Hematopoietic multipotent progenitor cell treated with erythropoietin and hydrocortisone succinate and interleukin-3 and kit ligand, for 6 days (in vitro differentiated cells): ENCODE measurements at regions not wholly inside any gene's neighbourhood (a gene's known extent, or its start where the extent isn't known, plus 50 kb on each side); places are given as distances from the start of the nearest gene placed in this dataset.
A peak's percentile ranks its signal among the peaks of the same experiment; 100 is the strongest.

Source experiments
- DNase-seq: peaks from one replicate; pipeline ENCODE4 v3.0.0-alpha.2; 2015

- no peak for DNase-seq
These were observed 646.0 kb upstream of the CXADR start for GRCh38 chr21:16866851-16867250.

- DNase-seq, result no peak
These were observed 642.7 kb upstream of the CXADR start for GRCh38 chr21:16870103-16870502.

GRCh38 chr21:16872616-16873015 lies 640.2 kb upstream of the CXADR start:
- no peak for DNase-seq

- DNase-seq, result no peak
These were observed 639.7 kb upstream of the CXADR start for GRCh38 chr21:16873176-16873575.

- no peak for DNase-seq
These were observed 639.2 kb upstream of the CXADR start for GRCh38 chr21:16873596-16873995.

- no peak for DNase-seq
These were observed 633.4 kb upstream of the CXADR start for GRCh38 chr21:16879479-16879878.

- DNase-seq, result no peak
These were observed 621.0 kb upstream of the CXADR start for GRCh38 chr21:16891821-16892220.

- DNase-seq, result no peak
These were observed 612.2 kb upstream of the CXADR start for GRCh38 chr21:16900685-16901084.

GRCh38 chr21:16908077-16908476 lies 604.8 kb upstream of the CXADR start:
- DNase-seq, result no peak

- no peak for DNase-seq
These were observed 602.2 kb upstream of the CXADR start for GRCh38 chr21:16910435-16911165.

- DNase-seq, result no peak
These were observed 601.7 kb upstream of the CXADR start for GRCh38 chr21:16911166-16911607.

GRCh38 chr21:16912075-16912474 lies 600.8 kb upstream of the CXADR start:
- no peak for DNase-seq

- DNase-seq, result no peak
These were observed 599.8 kb upstream of the CXADR start for GRCh38 chr21:16913010-16913409.

- DNase-seq, result no peak
These were observed 584.4 kb upstream of the CXADR start for GRCh38 chr21:16928439-16928838.

- no peak for DNase-seq
These were observed 580.5 kb upstream of the CXADR start for GRCh38 chr21:16932314-16932713.

- DNase-seq, result peak; percentile 1
These were observed 570.1 kb upstream of the CXADR start for GRCh38 chr21:16942703-16943102.

GRCh38 chr21:16943231-16943630 lies 569.6 kb upstream of the CXADR start:
- no peak for DNase-seq

- DNase-seq, result no peak
These were observed 567.3 kb upstream of the CXADR start for GRCh38 chr21:16945580-16945979.

- no peak for DNase-seq
These were observed 556.0 kb upstream of the CXADR start for GRCh38 chr21:16956824-16957223.

- DNase-seq, result no peak
These were observed 547.4 kb upstream of the CXADR start for GRCh38 chr21:16965424-16965823.

- no peak for DNase-seq
These were observed 544.4 kb upstream of the CXADR start for GRCh38 chr21:16968436-16968835.

- no peak for DNase-seq
These were observed 543.2 kb upstream of the CXADR start for GRCh38 chr21:16969636-16970035.

- DNase-seq, result no peak
These were observed 538.8 kb upstream of the CXADR start for GRCh38 chr21:16974060-16974459.

- no peak for DNase-seq
These were observed 536.6 kb upstream of the CXADR start for GRCh38 chr21:16976193-16976592.

- DNase-seq, result no peak
These were observed 534.4 kb upstream of the CXADR start for GRCh38 chr21:16978309-16978895.
